H1 (cell line): ENCODE measurements at regions not wholly inside any gene's neighbourhood (a gene's known extent, or its start where the extent isn't known, plus 50 kb on each side); places are given as distances from the start of the nearest gene placed in this dataset.

Experiments used
- CBX8 ChIP-seq: fragments of 300-800, 300-1000 bp; sonication (generic); IDR thresholded peaks from 2 replicates; pipeline ENCODE4 v1.7.1; 2016; ENCODE audit warnings: low read depth, low read length, borderline replicate concordance
- CEBPB ChIP-seq: IDR thresholded peaks from 2 replicates; pipeline ENCODE4 v1.6.1; 2012; ENCODE audit warnings: low read depth, low read length
- FOSL1 ChIP-seq: IDR thresholded peaks from 2 replicates; pipeline ENCODE4 v1.6.1; 2011; ENCODE audit warnings: mild to moderate bottlenecking, low read depth, low read length, moderate library complexity; ENCODE audit not compliant: insufficient read depth
- PHF8 ChIP-seq: fragments of 200-600 bp; sonication (generic); conservative IDR thresholded peaks from 2 replicates; pipeline ENCODE4 v1.7.1; 2012; ENCODE audit warnings: low read depth, mild to moderate bottlenecking, inconsistent platforms, low read length, moderate library complexity
- POLR2AphosphoS5 ChIP-seq: IDR thresholded peaks from 2 replicates; pipeline ENCODE4 v1.6.1; 2011; ENCODE audit warnings: low read depth, low read length
- SUZ12 ChIP-seq: fragments of 200-600 bp; sonication (generic); IDR thresholded peaks from 2 replicates; pipeline ENCODE4 v1.6.1; 2012; ENCODE audit warnings: mild to moderate bottlenecking, inconsistent platforms, low read length, moderate library complexity, mixed read lengths
- TF ChIP-seq, protein P1 (sequence below), 3 experiments: IDR thresholded peaks; 1 replicate in 2 of 3; 2 replicates in 1 of 3; pipeline versions ENCODE4 v1.5.1 to v1.6.1; 2011; ENCODE audit warnings: low read length in 3 of 3, mild to moderate bottlenecking in 3 of 3, inconsistent platforms in 2 of 3, low read depth in 1 of 3, moderate library complexity in 1 of 3; ENCODE audit not compliant: insufficient read depth in 1 of 3; ENCODE audit errors: control extremely low read depth in 1 of 3

DNA sequence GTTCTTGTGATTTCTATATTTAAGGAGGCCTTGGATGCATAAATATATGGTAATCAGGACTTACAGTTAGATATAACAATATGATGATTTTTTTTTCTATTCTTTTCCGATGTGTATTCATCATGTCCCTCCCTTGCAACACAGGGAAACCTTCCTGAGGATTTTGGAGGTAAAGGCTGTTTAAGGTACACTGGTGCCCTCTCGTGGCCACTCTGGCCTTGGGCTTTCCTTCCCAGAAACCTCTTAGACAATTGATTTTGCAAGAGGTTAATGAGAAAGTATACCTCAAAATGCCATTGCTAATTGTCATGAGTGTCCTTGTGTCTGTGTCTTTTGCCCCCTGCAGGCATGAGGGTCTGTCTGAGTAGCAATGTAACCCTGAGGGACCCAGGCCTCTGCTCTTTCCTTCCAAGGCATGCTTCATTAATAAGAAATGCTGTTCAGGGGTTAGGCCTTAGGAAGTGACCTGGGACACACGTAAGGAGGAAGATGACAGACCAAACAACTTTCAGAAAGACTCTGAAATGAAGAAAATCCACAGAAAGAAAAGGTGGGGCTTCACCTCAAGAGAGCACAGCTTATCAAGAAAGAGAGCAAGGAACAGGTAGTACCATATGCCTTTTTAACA lies 70.3 kb upstream of the PPP2R3A start (continued):
- TF ChIP-seq, protein P1, sequence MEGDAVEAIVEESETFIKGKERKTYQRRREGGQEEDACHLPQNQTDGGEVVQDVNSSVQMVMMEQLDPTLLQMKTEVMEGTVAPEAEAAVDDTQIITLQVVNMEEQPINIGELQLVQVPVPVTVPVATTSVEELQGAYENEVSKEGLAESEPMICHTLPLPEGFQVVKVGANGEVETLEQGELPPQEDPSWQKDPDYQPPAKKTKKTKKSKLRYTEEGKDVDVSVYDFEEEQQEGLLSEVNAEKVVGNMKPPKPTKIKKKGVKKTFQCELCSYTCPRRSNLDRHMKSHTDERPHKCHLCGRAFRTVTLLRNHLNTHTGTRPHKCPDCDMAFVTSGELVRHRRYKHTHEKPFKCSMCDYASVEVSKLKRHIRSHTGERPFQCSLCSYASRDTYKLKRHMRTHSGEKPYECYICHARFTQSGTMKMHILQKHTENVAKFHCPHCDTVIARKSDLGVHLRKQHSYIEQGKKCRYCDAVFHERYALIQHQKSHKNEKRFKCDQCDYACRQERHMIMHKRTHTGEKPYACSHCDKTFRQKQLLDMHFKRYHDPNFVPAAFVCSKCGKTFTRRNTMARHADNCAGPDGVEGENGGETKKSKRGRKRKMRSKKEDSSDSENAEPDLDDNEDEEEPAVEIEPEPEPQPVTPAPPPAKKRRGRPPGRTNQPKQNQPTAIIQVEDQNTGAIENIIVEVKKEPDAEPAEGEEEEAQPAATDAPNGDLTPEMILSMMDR (IDR thresholded peaks at IDR 0.05; ENCODE audit: control extremely low read depth in 1 of 3, insufficient read depth in 1 of 3, low read depth in 1 of 3, low read length in 3 of 3): peak; percentile 56 to 85 (median 84)
- TF ChIP-seq CEBPB (peak; percentile 71), SUZ12 (no peak), PHF8 (no peak), CBX8 (no peak), FOSL1 (no peak), POLR2AphosphoS5 (no peak)
